DND-41 (cell line): ENCODE measurements at regions not wholly inside any gene's neighbourhood (a gene's known extent, or its start where the extent isn't known, plus 50 kb on each side); places are given as distances from the start of the nearest gene placed in this dataset.

ENCODE experiments used
- CTCF ChIP-seq: IDR thresholded peaks from 2 replicates; pipeline ENCODE4 v1.5.1; 2012; ENCODE audit warnings: borderline replicate concordance, low read length, moderate library complexity, mild to moderate bottlenecking; ENCODE audit not compliant: poor library complexity, severe bottlenecking; ENCODE audit errors: extremely low read depth
- EZH2 ChIP-seq: IDR thresholded peaks from 3 replicates; pipeline ENCODE4 v1.6.1; 2012; ENCODE audit warnings: borderline replicate concordance, low read depth, mild to moderate bottlenecking, moderate library complexity, low read length, inconsistent platforms; ENCODE audit not compliant: severe bottlenecking

GRCh38 chr13:67402546-67402945 is 172.4 kb upstream of the PCDH9 start:
- TF ChIP-seq CTCF (no peak), EZH2 (no peak)
